GM12892 (cell line): ENCODE measurements at regions not wholly inside any gene's neighbourhood (a gene's known extent, or its start where the extent isn't known, plus 50 kb on each side); places are given as distances from the start of the nearest gene placed in this dataset.

Experiments
- POLR2A ChIP-seq: IDR thresholded peaks from 2 replicates; pipeline ENCODE4 v1.6.1; 2011; ENCODE audit warnings: low read depth, low read length, control low read depth
- POLR2AphosphoS5 ChIP-seq: IDR thresholded peaks from 2 replicates; pipeline ENCODE4 v1.6.1; 2011; ENCODE audit warnings: low read depth, low read length, control low read depth
- TAF1 ChIP-seq: IDR thresholded peaks from 2 replicates; pipeline ENCODE4 v1.6.1; 2011; ENCODE audit warnings: low read depth, mild to moderate bottlenecking, control low read depth, low read length, borderline replicate concordance

GRCh38 chr19:28655054-28655453 is 557.9 kb downstream of the UQCRFS1 start:
- TF ChIP-seq POLR2AphosphoS5: no peak
- TF ChIP-seq POLR2A: no peak
- no peak for TF ChIP-seq TAF1
